ENCODE measurements at regions not wholly inside any gene's neighbourhood (a gene's known extent, or its start where the extent isn't known, plus 50 kb on each side); places are given as distances from the start of the nearest gene placed in this dataset.

DNA sequence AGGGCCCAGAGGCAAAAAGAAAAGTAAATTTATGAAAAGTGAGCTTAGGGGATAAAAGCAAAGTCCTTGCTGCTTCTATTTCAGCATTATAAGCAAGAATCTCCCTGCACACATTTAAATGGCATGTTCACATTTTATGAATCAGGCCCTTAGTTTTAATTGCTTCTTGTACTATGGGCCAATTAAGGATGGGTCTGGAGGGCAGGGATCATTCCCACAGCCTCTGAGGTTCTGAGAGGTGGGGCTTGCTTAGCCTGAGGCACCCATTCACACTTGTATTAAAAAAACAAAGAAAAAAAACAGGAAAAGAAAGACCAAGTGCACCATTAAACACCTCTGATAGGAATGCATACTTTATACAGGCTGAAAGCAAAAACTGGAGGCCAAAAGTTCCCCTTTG lies 565.1 kb downstream of the BCL11A start:
- Histone ChIP-seq H3K27ac (no peak overlapping the region), H3K4me2 (no peak overlapping the region), H3K4me1 (no peaks in the 10 kb centered on the region), H3K4me3 (no peak overlapping the region), H3K9me3 (no peaks in the 10 kb centered on the region)
- ChIA-PET CTCF (no interaction called here), POLR2A (no interaction called here)
- ATAC-seq (no peak), FAIRE-seq (no peak), DNase-seq (ENCODE audit: low read depth in 1 of 2, low spot score in 1 of 2) (no peak)
- TF ChIP-seq RNF2 (IDR thresholded peaks at IDR 0.05; ENCODE audit: borderline replicate concordance, low read depth) (no peak), ZC3H11A (IDR thresholded peaks at IDR 0.05) (no peak), RFX5 (IDR thresholded peaks at IDR 0.05) (no peak)

- Histone ChIP-seq H3K4me3 (no peak overlapping the region), H3K9me3 (no peaks in the 10 kb centered on the region), H3K27ac (no peak overlapping the region), H3K4me2 (no peak overlapping the region), H3K4me1 (no peaks in the 10 kb centered on the region)
- ChIA-PET POLR2A (no interaction called here), CTCF (no interaction called here)
- no peak for FAIRE-seq
- WGBS (ENCODE audit: missing lambda C conversion rate) = 11% methylated on average over 4 of the region's 4 CpGs
- no peak for TF ChIP-seq BHLHE40 (IDR thresholded peaks at IDR 0.05; ENCODE audit: low read depth, low read length)
- no peak for TF ChIP-seq HES2 (IDR thresholded peaks at IDR 0.05)
- TF ChIP-seq MAX (IDR thresholded peaks at IDR 0.05) = no peak
- no peak for TF ChIP-seq ZC3H11A (IDR thresholded peaks at IDR 0.05)
- TF ChIP-seq JUNB (IDR thresholded peaks at IDR 0.05) = no peak
- TF ChIP-seq ELK1 (IDR thresholded peaks at IDR 0.05; ENCODE audit: low read depth, low read length) = no peak
- no peak for TF ChIP-seq PHF8 (IDR thresholded peaks at IDR 0.05; ENCODE audit: borderline replicate concordance, low read depth)
- TF ChIP-seq KDM1A (IDR thresholded peaks at IDR 0.05; ENCODE audit: low read depth) = no peak
- TF ChIP-seq CHD4 (IDR thresholded peaks at IDR 0.05; ENCODE audit: borderline replicate concordance) = no peak
- TF ChIP-seq MYC (IDR thresholded peaks at IDR 0.05; ENCODE audit: borderline replicate concordance, low read length) = no peak
- no peak for TF ChIP-seq MAFK (IDR thresholded peaks at IDR 0.05; ENCODE audit: partially characterized antibody)
- no peak for TF ChIP-seq GATA3 (IDR thresholded peaks at IDR 0.05; ENCODE audit: borderline replicate concordance)
- no peak for TF ChIP-seq SREBF2 (IDR thresholded peaks at IDR 0.05)
- TF ChIP-seq ZSCAN20 (CRISPR knock-in tag; IDR thresholded peaks at IDR 0.05) = no peak
- no peak for TF ChIP-seq NPAS2 (CRISPR knock-in tag; IDR thresholded peaks at IDR 0.05; ENCODE audit: borderline replicate concordance)
- no peak for TF ChIP-seq FOSB (CRISPR knock-in tag; IDR thresholded peaks at IDR 0.05)
- TF ChIP-seq ZFP36 (IDR thresholded peaks at IDR 0.05; ENCODE audit: borderline replicate concordance, partially characterized antibody) = no peak
- TF ChIP-seq E2F6 (IDR thresholded peaks at IDR 0.05; ENCODE audit: borderline replicate concordance, low read depth) = no peak
- TF ChIP-seq CBX8 (IDR thresholded peaks at IDR 0.05) = no peak
- TF ChIP-seq HOXA7 (CRISPR knock-in tag; IDR thresholded peaks at IDR 0.05) = no peak
- ATAC-seq = no peak
- DNase-seq (ENCODE audit: low read depth in 1 of 2, low spot score in 1 of 2) = no peak
Observed at GRCh38 chr2:59986511-59986910, 566.9 kb downstream of the BCL11A start.

GRCh38 chr2:59985923-59986322 lies 567.5 kb downstream of the BCL11A start:
- Histone ChIP-seq H3K27ac (no peak overlapping the region), H3K9me3 (no peaks in the 10 kb centered on the region), H3K4me2 (no peak overlapping the region), H3K4me1 (no peaks in the 10 kb centered on the region), H3K4me3 (no peak overlapping the region)
- ChIA-PET POLR2A (no interaction called here), CTCF (no interaction called here)
- FAIRE-seq = no peak
- 2% methylated on average over 3 of the region's 3 CpGs for WGBS (ENCODE audit: missing lambda C conversion rate)
- ATAC-seq = no peak
- no peak for DNase-seq (ENCODE audit: low read depth in 1 of 2, low spot score in 1 of 2)
- no peak for TF ChIP-seq JUNB (IDR thresholded peaks at IDR 0.05)
- TF ChIP-seq, protein P1, sequence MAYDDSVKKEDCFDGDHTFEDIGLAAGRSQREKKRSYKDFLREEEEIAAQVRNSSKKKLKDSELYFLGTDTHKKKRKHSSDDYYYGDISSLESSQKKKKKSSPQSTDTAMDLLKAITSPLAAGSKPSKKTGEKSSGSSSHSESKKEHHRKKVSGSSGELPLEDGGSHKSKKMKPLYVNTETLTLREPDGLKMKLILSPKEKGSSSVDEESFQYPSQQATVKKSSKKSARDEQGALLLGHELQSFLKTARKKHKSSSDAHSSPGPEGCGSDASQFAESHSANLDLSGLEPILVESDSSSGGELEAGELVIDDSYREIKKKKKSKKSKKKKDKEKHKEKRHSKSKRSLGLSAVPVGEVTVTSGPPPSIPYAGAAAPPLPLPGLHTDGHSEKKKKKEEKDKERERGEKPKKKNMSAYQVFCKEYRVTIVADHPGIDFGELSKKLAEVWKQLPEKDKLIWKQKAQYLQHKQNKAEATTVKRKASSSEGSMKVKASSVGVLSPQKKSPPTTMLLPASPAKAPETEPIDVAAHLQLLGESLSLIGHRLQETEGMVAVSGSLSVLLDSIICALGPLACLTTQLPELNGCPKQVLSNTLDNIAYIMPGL (CRISPR knock-in tag; IDR thresholded peaks at IDR 0.05; ENCODE audit: borderline replicate concordance) = no peak
- no peak for TF ChIP-seq RCOR1 (IDR thresholded peaks at IDR 0.05; ENCODE audit: low read depth, low read length)
- TF ChIP-seq, protein P2, sequence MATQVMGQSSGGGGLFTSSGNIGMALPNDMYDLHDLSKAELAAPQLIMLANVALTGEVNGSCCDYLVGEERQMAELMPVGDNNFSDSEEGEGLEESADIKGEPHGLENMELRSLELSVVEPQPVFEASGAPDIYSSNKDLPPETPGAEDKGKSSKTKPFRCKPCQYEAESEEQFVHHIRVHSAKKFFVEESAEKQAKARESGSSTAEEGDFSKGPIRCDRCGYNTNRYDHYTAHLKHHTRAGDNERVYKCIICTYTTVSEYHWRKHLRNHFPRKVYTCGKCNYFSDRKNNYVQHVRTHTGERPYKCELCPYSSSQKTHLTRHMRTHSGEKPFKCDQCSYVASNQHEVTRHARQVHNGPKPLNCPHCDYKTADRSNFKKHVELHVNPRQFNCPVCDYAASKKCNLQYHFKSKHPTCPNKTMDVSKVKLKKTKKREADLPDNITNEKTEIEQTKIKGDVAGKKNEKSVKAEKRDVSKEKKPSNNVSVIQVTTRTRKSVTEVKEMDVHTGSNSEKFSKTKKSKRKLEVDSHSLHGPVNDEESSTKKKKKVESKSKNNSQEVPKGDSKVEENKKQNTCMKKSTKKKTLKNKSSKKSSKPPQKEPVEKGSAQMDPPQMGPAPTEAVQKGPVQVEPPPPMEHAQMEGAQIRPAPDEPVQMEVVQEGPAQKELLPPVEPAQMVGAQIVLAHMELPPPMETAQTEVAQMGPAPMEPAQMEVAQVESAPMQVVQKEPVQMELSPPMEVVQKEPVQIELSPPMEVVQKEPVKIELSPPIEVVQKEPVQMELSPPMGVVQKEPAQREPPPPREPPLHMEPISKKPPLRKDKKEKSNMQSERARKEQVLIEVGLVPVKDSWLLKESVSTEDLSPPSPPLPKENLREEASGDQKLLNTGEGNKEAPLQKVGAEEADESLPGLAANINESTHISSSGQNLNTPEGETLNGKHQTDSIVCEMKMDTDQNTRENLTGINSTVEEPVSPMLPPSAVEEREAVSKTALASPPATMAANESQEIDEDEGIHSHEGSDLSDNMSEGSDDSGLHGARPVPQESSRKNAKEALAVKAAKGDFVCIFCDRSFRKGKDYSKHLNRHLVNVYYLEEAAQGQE (IDR thresholded peaks at IDR 0.05) = no peak
- TF ChIP-seq HDAC2 (IDR thresholded peaks at IDR 0.05) = no peak
- TF ChIP-seq SMC3 (IDR thresholded peaks at IDR 0.05) = no peak
- no peak for TF ChIP-seq MAX (IDR thresholded peaks at IDR 0.05)
- TF ChIP-seq, protein P3, sequence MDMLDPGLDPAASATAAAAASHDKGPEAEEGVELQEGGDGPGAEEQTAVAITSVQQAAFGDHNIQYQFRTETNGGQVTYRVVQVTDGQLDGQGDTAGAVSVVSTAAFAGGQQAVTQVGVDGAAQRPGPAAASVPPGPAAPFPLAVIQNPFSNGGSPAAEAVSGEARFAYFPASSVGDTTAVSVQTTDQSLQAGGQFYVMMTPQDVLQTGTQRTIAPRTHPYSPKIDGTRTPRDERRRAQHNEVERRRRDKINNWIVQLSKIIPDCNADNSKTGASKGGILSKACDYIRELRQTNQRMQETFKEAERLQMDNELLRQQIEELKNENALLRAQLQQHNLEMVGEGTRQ (IDR thresholded peaks at IDR 0.05) = no peak
- no peak for TF ChIP-seq ZNF302 (CRISPR knock-in tag; IDR thresholded peaks at IDR 0.05)

All from A549 (cell line).